HEK293 (cell line): ENCODE measurements at regions not wholly inside any gene's neighbourhood (a gene's known extent, or its start where the extent isn't known, plus 50 kb on each side); places are given as distances from the start of the nearest gene placed in this dataset.

Source experiments
- CTCF ChIA-PET: fragments of 350-600 bp; formaldehyde crosslinking; extraction: SDS; loops from one replicate; lab custom pipeline; 2021; ENCODE audit warnings: antibody characterized with exemption; lab: Yijun Ruan, JAX
- POLR2A ChIA-PET: fragments of 300-600 bp; formaldehyde crosslinking; extraction: SDS; loops from one replicate; lab custom pipeline; 2020; ENCODE audit warnings: antibody characterized with exemption, inconsistent platforms; lab: Yijun Ruan, JAX
- H3K27ac ChIP-seq: fragments of 200-500 bp; sonication (Bioruptor generic); 2 replicates; pipeline ENCODE4 v1.5.1; 2014; ENCODE audit warnings: low read depth, low read length, control low read depth, inconsistent platforms; ENCODE audit errors: extremely low read depth
- H3K36me3 ChIP-seq, 2 experiments: fragments of 200-500 bp in 1 of 2; sonication (Bioruptor generic) in 1 of 2; 1 replicate in 1 of 2; 2 replicates in 1 of 2; pipeline ENCODE4 v1.5.1; 2014 to 2017; ENCODE audit warnings: inconsistent platforms in 2 of 2, low read length in 2 of 2; ENCODE audit not compliant: control insufficient read depth in 2 of 2, insufficient read depth in 1 of 2
- H3K4me1 ChIP-seq: fragments of 200-500 bp; sonication (Bioruptor generic); 2 replicates; pipeline ENCODE4 v1.5.1; 2014; ENCODE audit warnings: mild to moderate bottlenecking, low read length, inconsistent platforms; ENCODE audit not compliant: control insufficient read depth, insufficient read depth
- H3K4me3 ChIP-seq: 2 replicates; pipeline ENCODE4 v1.5.1; 2011; ENCODE audit warnings: low read depth, mild to moderate bottlenecking, control low read depth, low read length, moderate library complexity
- H3K9me3 ChIP-seq: fragments of 200-500 bp; sonication (Bioruptor generic); 2 replicates; pipeline ENCODE4 v1.5.1; 2014; ENCODE audit warnings: low read depth, low read length, inconsistent platforms; ENCODE audit not compliant: control insufficient read depth, insufficient read depth
- INSM2 ChIP-seq: fragments of 450-650 bp; formaldehyde crosslinking; IDR thresholded peaks from 2 replicates; pipeline ENCODE4 v1.5.1; 2016; ENCODE audit warnings: missing biosample characterization, missing genetic modification characterization
- KLF7 ChIP-seq: fragments of 450-650 bp; formaldehyde crosslinking; IDR thresholded peaks from 2 replicates; pipeline ENCODE4 v1.5.1; 2016; ENCODE audit warnings: missing biosample characterization, missing genetic modification characterization, borderline replicate concordance
- MYNN ChIP-seq: fragments of 450-650 bp; formaldehyde crosslinking; IDR thresholded peaks from 2 replicates; pipeline ENCODE4 v1.5.1; 2016; ENCODE audit warnings: missing biosample characterization, missing genetic modification characterization, borderline replicate concordance
- PBX3 ChIP-seq: sonication (generic); formaldehyde crosslinking; IDR thresholded peaks from 2 replicates; pipeline ENCODE4 v1.8.1; 2022; ENCODE audit warnings: mild to moderate bottlenecking, moderate library complexity, missing genetic modification reagents
- PRDM1 ChIP-seq: fragments of 450-650 bp; formaldehyde crosslinking; IDR thresholded peaks from 2 replicates; pipeline ENCODE4; 2016; ENCODE audit warnings: missing biosample characterization, missing genetic modification characterization
- REST ChIP-seq: fragments of 450-650 bp; formaldehyde crosslinking; IDR thresholded peaks from 2 replicates; pipeline ENCODE4 v1.5.1; 2016; ENCODE audit warnings: missing biosample characterization, missing genetic modification characterization
- SP7 ChIP-seq: fragments of 450-650 bp; formaldehyde crosslinking; IDR thresholded peaks from 2 replicates; pipeline ENCODE4 v1.5.1; 2016; ENCODE audit warnings: missing biosample characterization, missing genetic modification characterization
- YY2 ChIP-seq: fragments of 450-650 bp; formaldehyde crosslinking; IDR thresholded peaks from 2 replicates; pipeline ENCODE4 v1.5.1; 2016; ENCODE audit warnings: missing biosample characterization, missing genetic modification characterization
- ZFP41 ChIP-seq: fragments of 450-650 bp; formaldehyde crosslinking; IDR thresholded peaks from 2 replicates; pipeline ENCODE4 v1.5.1; 2016; ENCODE audit warnings: missing biosample characterization, missing genetic modification characterization, borderline replicate concordance
- ZFP69B ChIP-seq: fragments of 450-650 bp; formaldehyde crosslinking; IDR thresholded peaks from 2 replicates; pipeline ENCODE4 v1.5.1; 2016; ENCODE audit warnings: missing biosample characterization, missing genetic modification characterization
- ZIC2 ChIP-seq: fragments of 450-650 bp; formaldehyde crosslinking; IDR thresholded peaks from 2 replicates; pipeline ENCODE4 v1.5.1; 2016; ENCODE audit warnings: missing biosample characterization, missing genetic modification characterization
- ZNF155 ChIP-seq: fragments of 450-650 bp; formaldehyde crosslinking; IDR thresholded peaks from 2 replicates; pipeline ENCODE4 v1.5.1; 2016; ENCODE audit warnings: missing biosample characterization, missing genetic modification characterization
- ZNF214 ChIP-seq: fragments of 450-650 bp; formaldehyde crosslinking; IDR thresholded peaks from 2 replicates; pipeline ENCODE4 v1.5.1; 2017; ENCODE audit warnings: missing biosample characterization, mild to moderate bottlenecking, missing genetic modification characterization, borderline replicate concordance
- ZNF280C ChIP-seq: fragments of 450-650 bp; formaldehyde crosslinking; IDR thresholded peaks from 2 replicates; pipeline ENCODE4 v1.5.1; 2016; ENCODE audit warnings: missing biosample characterization, missing genetic modification characterization
- ZNF398 ChIP-seq: fragments of 450-650 bp; formaldehyde crosslinking; IDR thresholded peaks from 2 replicates; pipeline ENCODE4 v1.5.1; 2017; ENCODE audit warnings: missing biosample characterization, missing genetic modification characterization
- ZNF473 ChIP-seq: fragments of 450-650 bp; formaldehyde crosslinking; IDR thresholded peaks from 2 replicates; pipeline ENCODE4 v1.5.1; 2017; ENCODE audit warnings: missing biosample characterization, missing genetic modification characterization
- ZNF548 ChIP-seq: fragments of 450-650 bp; formaldehyde crosslinking; IDR thresholded peaks from 2 replicates; pipeline ENCODE4 v1.5.1; 2016; ENCODE audit warnings: missing biosample characterization, missing genetic modification characterization

GRCh38 chr20:11810311-11811083 is 107.2 kb upstream of the BTBD3 start:
- no peak overlapping the region for H3K27ac ChIP-seq

GRCh38 chr20:11813106-11813890 is 104.4 kb upstream of the BTBD3 start:
- Histone ChIP-seq H3K4me3 (no peak overlapping the region), H3K9me3 (no peaks in the 10 kb centered on the region), H3K36me3 (no peaks in the 10 kb centered on the region), H3K4me1 (no peaks in the 10 kb centered on the region), H3K27ac (no peak overlapping the region)
- ChIA-PET POLR2A (no interaction called here), CTCF (interaction anchor here (1.0 kb wide), 1 partner anchor 97 kb away, joined by 3 read pairs; no protein-coding TSS in a partner anchor)
- no peak for TF ChIP-seq ZNF155 (tag by site-specific recombination)
- no peak for TF ChIP-seq MYNN (tag by site-specific recombination)
- TF ChIP-seq PRDM1 (tag by site-specific recombination), result no peak
- no peak for TF ChIP-seq KLF7 (tag by site-specific recombination)
- TF ChIP-seq ZNF473 (tag by site-specific recombination), result no peak
- no peak for TF ChIP-seq ZNF214

More at GRCh38 chr20:11810311-11811083, 107.2 kb upstream of the BTBD3 start:
- no peaks in the 10 kb centered on the region for H3K9me3 ChIP-seq
- no peaks in the 10 kb centered on the region for H3K36me3 ChIP-seq
- POLR2A ChIA-PET, result interaction anchor here (1.3 kb wide), 1 partner anchor 19 kb away, joined by 4 read pairs; no protein-coding TSS in a partner anchor
- CTCF ChIA-PET, result interaction anchor here (0.6 kb wide), 1 partner anchor 84 kb away, joined by 3 read pairs; no protein-coding TSS in a partner anchor
- no peak overlapping the region for H3K4me3 ChIP-seq
- H3K4me1 ChIP-seq, result no peaks in the 10 kb centered on the region
- TF ChIP-seq ZIC2 (tag by site-specific recombination) (0 out of 2 replicates have a peak, but pooled peaks have one; percentile 28), ZNF548 (no peak)

GRCh38 chr20:11814267-11814666 is 103.4 kb upstream of the BTBD3 start:
- no peaks in the 10 kb centered on the region for H3K9me3 ChIP-seq
- no peak overlapping the region for H3K27ac ChIP-seq
- no peaks in the 10 kb centered on the region for H3K36me3 ChIP-seq
- no peaks in the 10 kb centered on the region for H3K4me1 ChIP-seq
- TF ChIP-seq ZFP69B, result no peak
- TF ChIP-seq ZNF398 (tag by site-specific recombination), result no peak
- no peak for TF ChIP-seq PBX3
- TF ChIP-seq INSM2 (tag by site-specific recombination), result no peak
- no peak for TF ChIP-seq ZNF280C
- TF ChIP-seq ZFP41 (tag by site-specific recombination), result no peak
- no peak for TF ChIP-seq YY2 (tag by site-specific recombination)
- TF ChIP-seq SP7, result no peak
- TF ChIP-seq REST (tag by site-specific recombination), result no peak
- no peak overlapping the region for H3K4me3 ChIP-seq
- ChIA-PET CTCF (interaction anchor here (1.0 to 1.3 kb wide), 2 partner anchors 13 to 98 kb away, joined by 3 to 5 read pairs; no protein-coding TSS in a partner anchor), POLR2A (no interaction called here)
